Stimulated activated CD4-positive, alpha-beta T cell treated with anti-CD3 and anti-CD28 coated beads, Interleukin-2, amount 100 ng/mL, for 4 hours (primary cell): ENCODE measurements at regions not wholly inside any gene's neighbourhood (a gene's known extent, or its start where the extent isn't known, plus 50 kb on each side); places are given as distances from the start of the nearest gene placed in this dataset.
"Not testable (repeated sequence)": the region's sequence is repeated elsewhere in the genome, so short reads cannot be mapped to it uniquely, and the experiment has no call there.

ENCODE experiments used
- DNase-seq: peaks from one replicate; pipeline ENCODE4 v3.0.0-alpha.2; 2020; ENCODE audit warnings: low read depth

- no peak for DNase-seq
Observed at GRCh38 chr2:133977405-133977804, 276.5 kb upstream of the MGAT5 start.

- no peak for DNase-seq
Observed at GRCh38 chr2:133982256-133982655, 271.6 kb upstream of the MGAT5 start.

GRCh38 chr2:133985563-133985962 lies 268.3 kb upstream of the MGAT5 start:
- no peak for DNase-seq

- no peak for DNase-seq
Observed at GRCh38 chr2:133986081-133986837, 267.6 kb upstream of the MGAT5 start.

GRCh38 chr2:133986881-133987795 lies 266.7 kb upstream of the MGAT5 start:
- DNase-seq: no peak

GRCh38 chr2:133988316-133988891 lies 265.5 kb upstream of the MGAT5 start:
- no peak for DNase-seq

GRCh38 chr2:133991606-133992168 lies 262.2 kb upstream of the MGAT5 start:
- no peak for DNase-seq

GRCh38 chr2:133992454-133992853 lies 261.4 kb upstream of the MGAT5 start:
- no peak for DNase-seq

- DNase-seq: no peak
Observed at GRCh38 chr2:133993160-133993559, 260.7 kb upstream of the MGAT5 start.

GRCh38 chr2:133998726-133999125 lies 255.1 kb upstream of the MGAT5 start:
- not testable (repeated sequence) for DNase-seq

- DNase-seq: no peak
Observed at GRCh38 chr2:134002391-134002790, 251.5 kb upstream of the MGAT5 start.

- DNase-seq: no peak
Observed at GRCh38 chr2:134002921-134003320, 251.0 kb upstream of the MGAT5 start.

- no peak for DNase-seq
Observed at GRCh38 chr2:134004467-134004866, 249.4 kb upstream of the MGAT5 start.

- DNase-seq: no peak
Observed at GRCh38 chr2:134008837-134009236, 245.0 kb upstream of the MGAT5 start.

GRCh38 chr2:134009440-134009839 lies 244.4 kb upstream of the MGAT5 start:
- no peak for DNase-seq

GRCh38 chr2:134009906-134010305 lies 244.0 kb upstream of the MGAT5 start:
- DNase-seq: not testable (repeated sequence)

GRCh38 chr2:134011936-134012586 lies 241.8 kb upstream of the MGAT5 start:
- no peak for DNase-seq

- DNase-seq: no peak
Observed at GRCh38 chr2:134014196-134014960, 239.5 kb upstream of the MGAT5 start.

GRCh38 chr2:134019871-134020270 lies 234.0 kb upstream of the MGAT5 start:
- DNase-seq: no peak

- no peak for DNase-seq
Observed at GRCh38 chr2:134020608-134021007, 233.3 kb upstream of the MGAT5 start.
